Tibial artery (tissue), 4 donors: ENCODE measurements at regions not wholly inside any gene's neighbourhood (a gene's known extent, or its start where the extent isn't known, plus 50 kb on each side); places are given as distances from the start of the nearest gene placed in this dataset.
"Not testable (repeated sequence)": the region's sequence is repeated elsewhere in the genome, so short reads cannot be mapped to it uniquely, and the experiment has no call there.

Experiments used
- DNase-seq, 2 donors: peaks; one replicate each; pipeline ENCODE4 v3.0.0-alpha.2; 2019
- H3K27ac ChIP-seq, 2 donors: fragments of 200-600 bp; sonication (generic) in 1 of 2; 1 replicate in 1 of 2; 2 replicates in 1 of 2; pipeline ENCODE4 v1.5.1; 2018 to 2019; ENCODE audit warnings: mild to moderate bottlenecking in 1 of 2
- H3K27me3 ChIP-seq, 2 donors: fragments of 200-600 bp; sonication (generic) in 1 of 2; one replicate each; pipeline versions ENCODE4 v1.5.1 to v1.6.0; 2016 to 2019
- H3K36me3 ChIP-seq, 3 donors: fragments of 200-600 bp; sonication (generic) in 2 of 3; one replicate each; pipeline ENCODE4 v1.5.1; 2016 to 2019; ENCODE audit warnings: mild to moderate bottlenecking in 2 of 3
- H3K4me1 ChIP-seq, 4 donors: fragments of 200-600 bp; sonication (generic) in 2 of 4; 1 replicate in 3 of 4; 2 replicates in 1 of 4; pipeline ENCODE4 v1.5.1; 2016 to 2019
- H3K4me3 ChIP-seq, 2 donors: fragments of 200-600 bp; sonication (generic) in 1 of 2; 1 replicate in 1 of 2; 2 replicates in 1 of 2; pipeline ENCODE4 v1.5.1; 2018 to 2019; ENCODE audit warnings: mild to moderate bottlenecking in 2 of 2
- H3K9me3 ChIP-seq, 3 donors: fragments of 200-600 bp; sonication (generic) in 1 of 3; one replicate each; pipeline ENCODE4 v1.5.1; 2016 to 2019
- intact Hi-C: fragments of 100-400 bp; cut with DNase I; formaldehyde crosslinking; loops from one replicate; pipeline ENCODE4 v1.15.0; 2023; ENCODE audit warnings: low total_unique reads
- TF ChIP-seq, protein P1 (sequence below), 2 experiments: fragments of 200-600 bp in 1 of 2; fragments of 450-650 bp in 1 of 2; IDR thresholded peaks; one replicate each; pipeline ENCODE4 v1.5.1; 2017 to 2019; ENCODE audit warnings: antibody characterized with exemption in 2 of 2, mild to moderate bottlenecking in 1 of 2, moderate library complexity in 1 of 2

DNA sequence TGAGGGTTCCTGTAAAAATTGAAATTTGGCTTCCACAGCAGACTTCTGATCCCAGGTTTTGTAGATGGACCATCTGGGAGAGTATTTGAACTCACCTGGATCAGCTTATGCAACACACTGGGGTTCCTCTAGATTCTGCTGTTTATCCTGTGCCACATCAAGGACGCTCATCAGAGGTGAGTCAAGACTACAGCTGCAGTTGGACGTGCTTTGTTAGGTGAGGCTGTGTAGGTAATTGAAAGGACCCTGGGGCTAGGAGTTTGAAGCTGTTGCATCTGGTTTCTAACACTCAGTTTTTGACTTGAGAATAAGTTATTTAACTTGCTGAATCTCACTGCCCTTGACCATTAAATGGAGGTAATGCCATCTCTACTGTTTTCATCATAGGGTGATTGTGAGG, 394.2 kb downstream of the EDEM1 start:
- no peaks in the 10 kb centered on the region for H3K36me3 ChIP-seq
- intact Hi-C loops, result no loop called here
- H3K27me3 ChIP-seq, result no peaks in the 10 kb centered on the region
- DNase-seq, result no peak
- H3K4me3 ChIP-seq, result no peak overlapping the region
- H3K4me1 ChIP-seq, result no peaks in the 10 kb centered on the region
- TF ChIP-seq, protein P1, sequence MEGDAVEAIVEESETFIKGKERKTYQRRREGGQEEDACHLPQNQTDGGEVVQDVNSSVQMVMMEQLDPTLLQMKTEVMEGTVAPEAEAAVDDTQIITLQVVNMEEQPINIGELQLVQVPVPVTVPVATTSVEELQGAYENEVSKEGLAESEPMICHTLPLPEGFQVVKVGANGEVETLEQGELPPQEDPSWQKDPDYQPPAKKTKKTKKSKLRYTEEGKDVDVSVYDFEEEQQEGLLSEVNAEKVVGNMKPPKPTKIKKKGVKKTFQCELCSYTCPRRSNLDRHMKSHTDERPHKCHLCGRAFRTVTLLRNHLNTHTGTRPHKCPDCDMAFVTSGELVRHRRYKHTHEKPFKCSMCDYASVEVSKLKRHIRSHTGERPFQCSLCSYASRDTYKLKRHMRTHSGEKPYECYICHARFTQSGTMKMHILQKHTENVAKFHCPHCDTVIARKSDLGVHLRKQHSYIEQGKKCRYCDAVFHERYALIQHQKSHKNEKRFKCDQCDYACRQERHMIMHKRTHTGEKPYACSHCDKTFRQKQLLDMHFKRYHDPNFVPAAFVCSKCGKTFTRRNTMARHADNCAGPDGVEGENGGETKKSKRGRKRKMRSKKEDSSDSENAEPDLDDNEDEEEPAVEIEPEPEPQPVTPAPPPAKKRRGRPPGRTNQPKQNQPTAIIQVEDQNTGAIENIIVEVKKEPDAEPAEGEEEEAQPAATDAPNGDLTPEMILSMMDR (IDR thresholded peaks at IDR 0.05), result no peak
- no peak overlapping the region for H3K27ac ChIP-seq
- H3K9me3 ChIP-seq, result no peaks in the 10 kb centered on the region

DNA sequence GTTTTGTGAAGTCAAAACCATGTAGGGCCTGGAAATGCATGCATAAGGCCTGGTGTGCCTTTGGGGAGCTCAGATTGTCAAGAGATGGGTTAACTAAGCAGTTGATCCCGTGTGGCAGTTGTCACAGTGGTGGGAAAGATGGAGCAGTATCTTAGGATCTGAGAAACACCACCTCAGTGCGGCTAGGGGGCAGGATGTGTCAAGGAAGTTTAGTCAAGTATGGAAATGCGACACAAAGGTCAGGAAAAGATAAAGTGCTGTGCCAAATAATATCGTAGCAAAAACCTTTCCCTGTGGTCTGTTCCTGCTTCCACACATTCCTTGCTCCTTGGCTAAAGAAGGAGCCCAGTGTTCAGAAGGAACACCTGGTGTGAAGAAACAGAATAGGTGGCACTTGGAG, 396.4 kb downstream of the EDEM1 start:
- intact Hi-C loops, result no loop called here
- no peak for DNase-seq
- TF ChIP-seq, protein P1 (IDR thresholded peaks at IDR 0.05), result no peak
- no peaks in the 10 kb centered on the region for H3K27me3 ChIP-seq
- no peak overlapping the region for H3K27ac ChIP-seq
- no peaks in the 10 kb centered on the region for H3K4me1 ChIP-seq
- no peaks in the 10 kb centered on the region for H3K9me3 ChIP-seq
- no peak overlapping the region for H3K4me3 ChIP-seq
- no peaks in the 10 kb centered on the region for H3K36me3 ChIP-seq

DNA sequence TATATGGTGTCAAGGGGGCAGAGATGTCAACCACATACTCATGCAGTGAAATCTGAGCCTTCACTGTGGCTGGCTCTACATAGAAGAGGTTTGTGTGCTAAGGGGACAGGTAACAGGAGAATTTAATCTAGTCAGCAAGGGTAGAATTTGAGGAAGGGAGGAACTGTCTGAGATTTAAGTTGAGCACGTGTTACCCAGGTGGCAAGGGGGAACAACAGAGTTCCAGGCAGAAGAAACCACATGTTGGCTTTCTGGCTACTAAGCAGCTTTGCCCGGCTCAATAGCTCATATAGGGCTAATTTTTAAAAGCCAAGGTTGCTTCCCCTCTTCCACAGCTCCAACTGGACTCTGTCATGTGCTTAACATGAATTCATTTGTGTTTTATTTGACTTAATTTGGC, 397.6 kb downstream of the EDEM1 start:
- DNase-seq, result no peak
- intact Hi-C loops, result no loop called here

DNA sequence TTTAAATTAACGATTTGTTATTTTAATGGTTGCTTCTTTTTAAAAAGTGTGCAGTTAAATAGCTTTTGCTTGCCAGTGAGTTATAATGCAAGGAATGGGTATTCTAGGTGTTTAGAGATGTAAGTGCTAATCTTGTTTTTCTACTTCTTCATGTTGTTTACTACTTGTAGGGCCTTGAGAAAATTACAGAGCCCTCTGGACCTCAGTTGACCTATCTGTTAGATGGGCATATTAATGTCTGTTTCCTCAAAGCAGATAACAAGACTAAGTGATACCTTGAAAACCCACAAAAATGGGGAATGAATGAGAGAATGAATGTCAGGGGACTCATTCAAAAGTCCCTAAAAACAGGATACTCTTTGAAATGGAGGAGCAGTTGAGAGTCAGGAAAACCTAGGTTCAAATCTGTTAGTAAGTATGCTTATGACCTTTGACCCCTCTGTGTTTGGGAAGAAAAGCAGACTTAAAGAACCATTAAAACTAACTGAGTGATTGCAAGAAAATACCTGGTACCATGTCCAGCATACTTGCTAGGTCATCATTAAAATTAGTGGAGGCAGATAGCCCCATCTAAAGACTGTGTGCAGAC, 419.5 kb downstream of the EDEM1 start:
- H3K27me3 ChIP-seq, result no peaks in the 10 kb centered on the region
- no peaks in the 10 kb centered on the region for H3K36me3 ChIP-seq
- H3K9me3 ChIP-seq, result no peaks in the 10 kb centered on the region
- H3K4me1 ChIP-seq, result no peaks in the 10 kb centered on the region
- H3K27ac ChIP-seq, result no peak overlapping the region
- no peak for DNase-seq
- TF ChIP-seq, protein P1 (IDR thresholded peaks at IDR 0.05), result no peak
- H3K4me3 ChIP-seq, result no peak overlapping the region
- intact Hi-C loops, result no loop called here

More for the DNA sequence above, 397.6 kb downstream of the EDEM1 start:
- Histone ChIP-seq H3K4me1 (no peaks in the 10 kb centered on the region), H3K4me3 (no peak overlapping the region), H3K9me3 (no peaks in the 10 kb centered on the region), H3K36me3 (no peaks in the 10 kb centered on the region), H3K27me3 (no peaks in the 10 kb centered on the region), H3K27ac (no peak overlapping the region)
- TF ChIP-seq, protein P1 (IDR thresholded peaks at IDR 0.05), result no peak

DNA sequence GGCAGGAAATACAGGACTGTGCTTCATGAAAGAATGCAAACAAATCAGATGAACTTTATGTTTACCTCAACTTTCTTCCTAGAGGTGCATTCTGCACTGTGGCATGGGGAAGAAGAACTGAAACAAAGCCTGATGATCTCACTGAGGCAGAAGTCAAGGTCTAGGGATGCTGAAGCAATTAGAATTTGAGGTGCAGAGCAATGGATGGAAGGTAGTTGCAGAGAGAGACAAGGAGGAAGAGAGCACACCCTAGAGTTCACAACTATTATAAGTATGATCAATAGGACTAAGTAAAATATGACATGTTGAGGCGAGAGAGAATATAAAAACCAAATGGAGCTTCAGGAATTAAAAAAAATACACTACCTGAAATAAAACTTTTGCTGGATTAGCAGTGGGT, 420.1 kb downstream of the EDEM1 start:
- Histone ChIP-seq H3K27me3 (no peaks in the 10 kb centered on the region), H3K9me3 (no peaks in the 10 kb centered on the region), H3K4me3 (no peak overlapping the region), H3K4me1 (no peaks in the 10 kb centered on the region), H3K36me3 (no peaks in the 10 kb centered on the region), H3K27ac (no peak overlapping the region)
- intact Hi-C loops, result no loop called here
- TF ChIP-seq, protein P1 (IDR thresholded peaks at IDR 0.05), result no peak
- DNase-seq, result no peak

DNA sequence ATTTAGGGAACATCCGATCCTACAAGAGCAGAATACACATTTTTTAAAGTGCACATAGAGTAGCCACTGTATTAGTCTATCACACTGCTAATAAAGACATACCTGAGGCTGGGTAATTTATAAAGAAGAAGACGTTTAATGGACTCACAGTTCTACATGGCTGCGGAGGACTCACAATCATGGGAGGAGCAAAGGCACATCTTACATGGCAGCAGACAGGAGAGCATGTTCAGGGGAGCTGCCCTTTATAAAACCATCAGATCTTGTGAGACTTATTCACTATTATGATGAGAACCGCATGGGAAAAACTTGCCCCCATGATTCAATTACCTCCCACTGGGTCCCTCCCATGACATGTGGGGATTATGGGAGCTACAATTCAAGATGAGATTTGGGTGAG, 421.5 kb downstream of the EDEM1 start:
- DNase-seq, H3K27ac ChIP-seq, intact Hi-C loops, H3K27me3 ChIP-seq, H3K4me3 ChIP-seq, H3K4me1 ChIP-seq, H3K36me3 ChIP-seq, H3K9me3 ChIP-seq: not testable (repeated sequence)
